Superior temporal gyrus (tissue), 1 donor: ENCODE measurements at regions not wholly inside any gene's neighbourhood (a gene's known extent, or its start where the extent isn't known, plus 50 kb on each side); places are given as distances from the start of the nearest gene placed in this dataset.

Experiments
- DNase-seq: peaks from one replicate; pipeline ENCODE4 v3.0.0-alpha.2; 2016; ENCODE audit errors: extremely low spot score

DNA sequence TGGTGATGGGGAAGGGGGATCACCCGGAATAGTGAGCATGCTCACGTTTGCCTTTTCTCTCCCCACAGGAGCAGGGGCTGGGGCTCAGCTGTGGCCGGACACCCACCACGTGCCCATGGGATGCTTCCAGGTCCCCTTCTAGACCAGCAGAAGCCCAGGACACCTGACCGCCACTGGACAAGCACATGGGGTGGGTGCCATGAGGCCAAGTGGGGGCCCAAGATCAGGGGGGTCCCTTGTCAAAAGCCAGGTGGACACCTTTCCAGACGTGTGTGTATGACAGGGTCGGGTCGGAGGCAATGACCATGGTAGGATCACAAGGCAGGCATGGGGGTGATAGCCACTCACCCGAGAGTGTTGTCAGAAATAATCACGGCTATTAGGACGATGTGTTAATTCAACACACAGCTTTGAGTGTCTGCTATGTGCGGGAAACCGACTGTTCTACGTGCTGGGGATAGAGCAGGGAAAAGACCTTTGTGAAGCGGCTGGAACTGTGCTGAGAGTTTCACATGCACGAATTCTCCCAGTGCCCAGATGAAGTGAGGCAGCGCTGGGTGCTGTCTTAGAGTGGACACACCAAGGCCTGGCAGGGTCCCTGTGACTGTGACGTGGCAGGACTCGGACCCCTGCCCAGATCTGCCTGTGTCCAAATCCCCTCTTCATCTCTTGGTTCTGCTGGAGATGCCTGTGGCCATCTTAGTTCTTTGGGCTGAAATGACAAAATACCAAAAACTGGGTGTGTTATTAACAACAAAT is 244.7 kb downstream of the NDUFA10 start:
- DNase-seq = no peak

DNA sequence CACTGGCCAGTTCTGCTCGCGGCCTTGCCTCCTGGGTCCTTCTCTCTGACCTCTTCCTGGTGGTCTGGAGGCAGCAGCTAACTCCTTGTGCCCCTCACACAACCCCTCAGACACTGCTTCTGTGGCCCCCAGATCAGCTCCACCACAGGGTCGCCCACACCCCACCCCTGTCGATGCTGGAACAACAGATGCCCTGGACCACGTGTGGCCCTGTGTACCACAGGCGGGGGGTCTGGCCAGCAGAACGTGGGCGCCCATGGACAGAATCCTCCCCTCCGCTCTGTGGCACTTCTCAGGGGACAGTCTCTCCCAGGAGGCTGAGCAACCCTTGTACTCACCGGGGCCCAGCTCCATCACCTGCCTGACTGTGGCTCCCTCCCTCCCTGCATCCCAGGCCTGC is 245.6 kb downstream of the NDUFA10 start:
- no peak for DNase-seq

DNA sequence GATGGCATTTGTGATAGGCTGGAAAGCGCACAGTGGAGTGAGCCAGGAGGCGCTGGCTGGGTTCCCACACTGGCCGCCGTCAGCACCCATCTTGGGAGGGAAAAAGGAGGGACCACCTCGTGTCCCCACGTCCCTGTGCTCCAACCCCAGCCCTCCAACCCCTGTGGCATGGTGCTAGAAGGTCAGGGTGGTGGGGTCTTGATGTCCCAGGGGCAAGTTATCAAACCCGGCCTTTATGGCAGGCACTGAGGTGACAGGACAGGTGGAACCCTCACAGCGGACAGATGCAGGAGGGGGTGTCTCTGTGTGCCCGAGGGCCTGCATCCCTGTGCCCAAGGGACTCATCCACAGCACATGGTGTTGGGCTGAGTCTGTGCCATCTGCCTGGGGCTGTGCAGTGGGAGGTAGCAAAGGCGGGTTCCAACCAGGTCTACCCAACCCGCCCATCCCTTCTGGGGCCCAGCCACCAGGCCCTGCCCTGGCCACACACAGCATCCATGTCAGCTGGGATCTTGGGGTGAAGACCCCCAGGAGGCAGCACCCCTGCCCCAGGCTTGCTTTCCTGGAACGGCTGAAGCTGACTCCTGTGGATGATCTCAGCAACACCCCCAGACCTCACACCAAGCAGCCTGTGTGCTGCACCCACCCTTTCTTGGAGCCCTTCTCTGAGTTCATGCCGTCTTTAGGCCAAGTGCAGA is 246.1 kb downstream of the NDUFA10 start:
- no peak for DNase-seq

DNA sequence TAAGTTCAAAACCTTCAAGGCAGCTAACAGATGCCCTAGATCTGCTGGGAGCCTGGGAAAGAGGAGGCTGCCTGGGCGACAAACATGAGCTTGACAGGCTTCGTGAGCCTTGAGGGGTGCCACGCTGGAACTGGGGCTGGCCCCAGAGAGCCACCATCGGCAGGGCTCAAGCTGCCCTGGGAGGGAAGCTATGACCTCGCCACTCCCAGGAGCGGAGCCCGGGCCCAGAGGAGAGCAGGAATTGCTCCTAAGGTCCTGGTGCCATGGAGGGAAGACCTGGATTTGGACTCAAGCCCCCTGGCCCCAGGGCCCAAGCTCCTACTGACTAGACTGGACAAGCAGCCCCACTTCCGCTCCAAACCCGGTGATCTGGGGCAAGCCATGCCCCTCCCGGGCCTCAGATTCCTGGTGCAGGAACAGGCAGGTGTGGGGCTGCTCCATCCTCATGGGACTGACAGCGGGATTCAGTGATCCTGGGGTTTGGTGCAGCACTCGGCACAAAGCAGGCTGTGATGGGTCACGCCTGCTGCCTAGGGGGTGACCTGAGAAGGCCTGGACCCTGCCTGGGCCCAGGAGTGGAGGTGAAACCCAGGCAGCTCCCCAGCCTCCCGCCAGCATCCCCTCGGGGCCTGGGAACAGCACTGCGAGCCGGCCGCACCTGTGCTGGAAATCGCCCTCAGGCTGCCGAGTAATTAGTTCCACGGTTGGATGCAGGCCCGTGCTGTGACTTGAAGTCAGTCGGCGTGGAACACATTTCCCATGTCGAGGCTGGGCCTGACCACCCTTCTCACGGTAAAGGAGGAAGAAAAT is 246.9 kb downstream of the NDUFA10 start:
- no peak for DNase-seq

DNA sequence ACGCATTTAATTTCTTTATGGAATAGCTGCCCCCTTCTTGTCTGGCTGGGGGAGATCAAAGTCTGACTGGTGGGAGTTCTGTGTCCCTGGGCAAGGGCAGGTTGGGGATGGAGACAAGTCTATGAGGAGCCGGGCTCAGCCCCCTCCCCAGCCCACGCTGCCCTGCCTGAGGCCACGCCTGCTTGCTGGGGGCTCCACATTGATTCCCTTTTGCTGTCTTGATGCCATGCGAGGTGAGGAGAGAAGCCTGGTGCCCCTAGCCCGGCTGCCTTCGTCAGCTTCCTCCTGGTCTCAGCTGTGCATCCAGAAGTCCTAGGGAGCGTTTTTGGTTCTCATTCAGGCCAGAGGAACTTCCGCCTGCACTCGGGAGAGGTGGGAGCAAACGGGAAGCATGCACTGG is 247.9 kb downstream of the NDUFA10 start:
- DNase-seq = no peak

DNA sequence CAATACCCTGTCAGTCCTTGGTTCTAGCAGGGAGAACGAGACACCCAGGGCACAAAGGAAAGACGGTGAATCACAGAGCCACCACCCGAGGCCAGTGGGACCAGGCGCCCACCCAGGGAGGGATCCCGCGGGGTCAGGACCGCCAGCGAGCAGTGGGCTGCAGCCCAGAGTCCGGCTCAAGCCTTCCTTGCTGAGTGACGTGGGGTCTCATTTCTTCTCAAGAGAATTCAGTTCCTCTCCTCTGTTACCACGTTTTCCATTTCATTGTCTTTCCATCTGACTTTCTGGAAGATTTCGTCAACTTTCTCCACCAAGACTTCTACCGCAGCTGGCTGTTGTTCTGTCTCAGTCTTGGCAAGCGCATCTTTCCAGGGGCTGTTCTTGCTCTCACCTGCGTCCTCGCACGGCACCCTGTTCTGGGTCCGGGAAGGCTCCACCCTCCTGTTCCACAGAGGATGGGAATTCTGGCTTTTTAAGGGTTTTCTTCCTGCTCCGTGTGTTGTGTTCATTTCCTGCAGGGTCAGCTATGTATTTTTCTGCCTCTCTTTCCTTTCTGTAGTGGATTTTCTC is 248.6 kb downstream of the NDUFA10 start:
- DNase-seq = no peak

DNA sequence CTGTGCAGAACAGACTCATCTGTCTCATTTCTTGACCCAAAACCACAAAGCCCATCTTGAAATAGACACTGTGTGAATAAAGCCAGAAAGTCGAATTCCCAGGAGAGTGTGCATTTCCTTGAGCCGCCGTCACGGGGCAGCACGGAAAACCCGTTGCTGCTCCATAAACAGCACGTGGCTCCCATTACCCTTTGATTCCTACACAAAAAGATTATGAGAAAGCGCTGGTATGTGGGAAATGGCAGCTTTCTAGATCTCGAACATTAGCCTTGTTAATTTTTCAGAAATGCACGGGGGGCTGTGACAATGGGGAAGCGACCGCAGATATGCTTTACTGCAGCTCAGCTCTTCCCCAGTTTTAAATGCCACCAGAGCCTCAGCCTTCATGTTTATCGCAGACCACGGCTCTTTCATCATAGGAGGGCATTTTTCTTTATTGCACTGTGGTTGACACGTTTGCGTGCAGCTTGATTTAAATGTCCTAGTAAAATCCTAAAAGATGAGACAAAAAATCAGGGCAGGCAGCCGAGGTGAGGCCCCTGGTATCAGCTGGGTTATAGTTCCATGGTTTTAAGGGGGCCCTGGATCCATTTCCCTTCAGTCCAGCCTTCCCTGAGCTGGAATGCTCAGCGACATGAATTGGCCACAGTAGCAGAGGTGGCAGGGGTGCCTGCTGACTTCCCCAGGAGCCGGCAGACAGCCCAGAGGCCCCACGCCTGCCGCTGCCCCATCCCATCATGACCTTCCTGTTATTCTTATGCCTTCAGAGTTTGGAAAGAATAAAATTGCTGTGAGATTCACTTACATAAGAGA is 249.3 kb downstream of the NDUFA10 start:
- no peak for DNase-seq

DNA sequence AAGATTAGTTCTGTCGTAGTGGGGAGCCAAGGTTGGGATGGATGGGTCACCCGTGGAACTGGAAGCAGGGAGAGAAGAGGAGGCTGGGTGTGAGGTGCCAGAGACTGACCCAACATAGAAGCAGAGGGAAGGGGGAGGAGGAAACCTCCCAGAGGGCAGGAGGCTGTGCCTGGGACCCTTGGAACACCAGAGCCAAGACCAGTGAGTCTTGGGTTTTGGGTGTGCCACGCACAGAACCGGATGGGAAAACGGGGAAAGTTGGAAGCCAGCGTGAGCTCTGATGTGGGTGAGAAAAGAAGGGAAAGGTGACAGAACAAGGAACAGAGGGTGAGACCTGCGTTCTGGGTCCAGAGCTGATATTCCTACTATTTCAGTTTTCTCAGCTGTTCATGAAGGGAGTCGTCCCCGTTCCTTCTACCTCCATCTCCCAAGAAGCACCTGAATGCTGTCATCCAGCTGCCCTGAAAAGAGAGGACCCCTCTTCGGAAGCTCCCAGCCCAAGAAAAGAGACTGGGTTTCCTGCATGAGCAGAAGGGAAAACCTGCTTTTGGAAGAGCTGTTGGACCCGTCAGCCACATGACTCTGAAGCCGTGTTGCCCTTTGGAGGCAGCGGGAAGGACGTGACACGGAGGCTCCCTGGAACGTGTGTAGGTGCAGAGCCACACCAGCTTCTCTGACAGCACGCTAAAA is 250.1 kb downstream of the NDUFA10 start:
- DNase-seq = no peak

DNA sequence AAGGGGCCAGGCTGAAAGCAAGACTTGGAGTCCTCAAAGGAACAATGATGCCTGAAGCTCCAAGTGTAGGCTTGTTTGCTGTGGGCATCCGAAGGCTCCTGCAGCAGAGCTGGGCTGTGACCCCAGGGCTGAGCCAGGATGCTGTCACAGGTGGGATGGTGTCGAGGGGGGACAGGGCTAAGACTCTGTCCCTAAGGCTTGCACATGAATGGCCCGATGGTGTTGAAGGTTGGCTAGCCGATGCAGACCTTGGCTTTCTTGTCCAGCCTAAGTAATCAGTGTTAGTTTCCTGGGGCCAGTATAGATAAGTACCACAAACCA is 251.0 kb downstream of the NDUFA10 start:
- no peak for DNase-seq

DNA sequence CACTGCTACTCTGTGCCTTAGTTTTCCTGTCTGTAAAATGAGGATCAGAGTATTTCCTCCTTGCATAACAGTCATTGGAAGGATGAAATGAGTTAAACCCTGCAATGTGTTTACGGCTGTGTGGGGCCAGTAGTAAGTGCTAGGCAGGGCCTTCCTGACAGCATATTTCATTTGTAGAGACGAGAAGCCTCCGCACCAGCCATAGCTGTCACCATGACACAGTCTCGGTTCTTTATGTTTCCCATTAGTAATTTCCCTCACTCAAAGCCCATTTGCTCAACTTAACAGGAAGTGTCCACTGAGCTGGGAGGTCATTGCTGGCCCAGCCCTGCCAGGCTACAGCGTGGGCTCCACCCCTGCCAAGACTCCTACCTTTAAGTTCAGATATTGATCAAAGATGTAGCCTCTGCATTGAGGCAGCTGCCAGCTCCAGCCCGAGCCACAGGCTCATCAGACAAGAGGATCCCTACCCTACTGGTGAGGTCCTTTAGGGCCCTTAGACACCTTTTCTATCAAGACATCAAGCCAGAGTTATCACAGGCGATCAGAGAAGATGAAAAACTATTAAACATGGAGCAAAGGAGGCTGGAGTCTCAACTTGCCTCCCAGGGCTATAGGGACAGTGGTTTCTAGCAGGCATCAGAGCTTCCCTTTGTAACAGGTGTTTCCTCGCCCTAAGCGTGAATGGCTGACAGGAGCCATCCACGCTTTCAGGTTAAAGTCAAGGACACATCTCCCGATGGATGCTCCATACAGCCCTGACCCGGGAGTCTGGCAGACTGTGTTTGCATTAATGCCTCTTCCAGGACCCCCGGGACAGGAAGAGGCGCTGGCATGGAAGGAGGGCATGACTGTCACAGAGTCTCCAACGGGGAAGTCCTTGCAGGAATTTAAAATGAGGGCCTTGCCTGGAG is 251.7 kb downstream of the NDUFA10 start:
- no peak for DNase-seq

DNA sequence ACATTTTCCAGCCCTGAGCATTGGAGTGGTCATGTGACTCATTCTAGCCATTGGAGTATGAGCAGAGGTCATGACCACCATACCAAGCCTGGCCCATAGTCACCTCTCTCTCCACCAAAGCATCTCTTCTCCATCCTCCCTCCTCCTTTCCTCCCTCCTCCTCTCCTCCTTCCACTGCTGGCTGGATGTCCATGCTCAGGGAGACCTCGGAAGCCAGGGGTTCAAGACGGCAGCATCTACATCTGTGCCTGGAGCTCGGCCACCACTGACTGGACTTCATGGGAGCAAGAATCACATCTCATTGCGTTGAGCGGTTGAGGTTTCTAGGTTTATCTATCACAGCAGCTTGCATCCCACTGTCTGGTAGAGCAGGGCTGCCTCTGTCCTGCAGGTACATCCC is 252.4 kb downstream of the NDUFA10 start:
- DNase-seq = no peak

DNA sequence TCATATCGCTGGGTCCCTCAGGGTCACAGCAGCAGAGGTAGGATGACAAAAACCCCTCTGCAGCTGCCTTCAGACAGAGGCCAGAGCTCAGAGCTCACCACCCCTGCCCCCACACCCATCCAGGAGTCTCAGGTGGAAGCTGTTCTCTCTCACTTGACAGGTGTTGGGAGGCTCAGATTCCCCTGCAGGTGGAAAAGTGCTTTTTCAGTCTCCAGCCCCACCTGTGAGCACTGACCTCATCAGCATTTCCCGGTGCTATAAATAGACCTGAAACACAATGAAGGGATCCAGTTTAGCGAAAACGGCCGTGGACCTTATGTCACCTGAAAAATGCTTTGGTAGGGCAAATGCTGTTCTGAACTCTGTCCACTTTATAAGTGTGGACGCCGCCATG is 254.9 kb downstream of the NDUFA10 start:
- DNase-seq = no peak

DNA sequence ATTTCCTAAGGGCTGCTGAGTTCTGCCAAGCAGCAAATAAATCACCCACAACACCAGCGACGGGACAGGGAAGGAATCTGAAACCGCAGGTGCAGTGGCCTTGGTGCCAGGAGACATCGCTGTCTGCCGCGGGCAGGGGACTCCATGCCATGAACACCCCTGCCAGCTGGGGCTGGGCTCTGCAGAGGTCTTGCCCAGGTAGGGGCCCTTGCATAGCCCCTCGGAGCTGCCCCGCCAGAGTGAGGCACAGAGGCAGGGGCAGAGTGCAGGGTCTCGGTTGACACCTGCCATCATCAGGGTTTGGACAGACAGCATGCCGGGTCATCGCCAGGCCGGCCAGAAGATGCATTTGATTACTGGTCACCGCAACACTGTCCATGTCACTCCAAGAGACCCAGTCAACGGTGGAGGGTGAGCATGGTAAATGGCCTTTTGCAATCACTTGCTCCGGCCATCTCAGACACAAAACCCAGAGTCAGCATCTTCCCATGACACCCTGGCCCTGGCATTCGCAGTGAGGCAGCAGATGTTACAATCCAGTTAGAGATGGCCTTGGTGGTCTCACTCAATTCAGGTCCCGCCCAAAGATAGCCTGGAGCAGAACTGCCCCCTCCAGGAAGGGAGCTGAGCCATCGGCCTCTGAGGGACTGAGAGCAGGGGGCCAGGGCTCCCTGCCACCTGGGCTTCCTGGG is 255.4 kb downstream of the NDUFA10 start:
- no peak for DNase-seq

DNA sequence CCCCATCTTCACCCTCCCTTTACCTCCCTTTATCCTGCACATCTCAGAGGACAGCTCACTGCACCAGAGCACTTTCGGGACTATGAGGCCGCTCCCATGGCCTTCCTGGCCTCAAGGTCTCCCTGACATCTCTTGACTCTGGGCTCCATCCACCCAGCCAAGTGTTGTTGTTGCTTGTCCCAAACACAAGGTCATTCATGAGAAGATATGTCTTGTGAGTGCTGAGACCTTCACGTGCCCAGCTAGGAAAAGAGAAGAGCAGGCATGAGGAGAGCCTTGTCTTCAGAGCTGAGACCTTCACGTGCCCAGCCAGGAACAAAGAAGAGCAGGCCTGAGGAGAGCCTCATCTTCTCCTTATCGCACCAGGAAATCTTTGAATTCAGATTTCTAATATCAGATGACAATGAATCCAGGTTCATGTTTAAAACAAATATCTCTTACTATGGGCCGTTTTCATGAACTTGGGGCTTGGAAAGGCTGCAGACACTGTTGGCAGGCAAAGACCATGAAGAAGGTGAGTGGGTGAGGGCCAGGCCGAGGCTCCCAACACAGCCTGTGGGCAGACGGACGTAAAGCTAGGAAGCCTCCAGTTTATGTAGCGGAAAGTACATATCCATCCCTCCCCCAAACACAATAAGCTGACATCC is 256.1 kb downstream of the NDUFA10 start:
- no peak for DNase-seq

DNA sequence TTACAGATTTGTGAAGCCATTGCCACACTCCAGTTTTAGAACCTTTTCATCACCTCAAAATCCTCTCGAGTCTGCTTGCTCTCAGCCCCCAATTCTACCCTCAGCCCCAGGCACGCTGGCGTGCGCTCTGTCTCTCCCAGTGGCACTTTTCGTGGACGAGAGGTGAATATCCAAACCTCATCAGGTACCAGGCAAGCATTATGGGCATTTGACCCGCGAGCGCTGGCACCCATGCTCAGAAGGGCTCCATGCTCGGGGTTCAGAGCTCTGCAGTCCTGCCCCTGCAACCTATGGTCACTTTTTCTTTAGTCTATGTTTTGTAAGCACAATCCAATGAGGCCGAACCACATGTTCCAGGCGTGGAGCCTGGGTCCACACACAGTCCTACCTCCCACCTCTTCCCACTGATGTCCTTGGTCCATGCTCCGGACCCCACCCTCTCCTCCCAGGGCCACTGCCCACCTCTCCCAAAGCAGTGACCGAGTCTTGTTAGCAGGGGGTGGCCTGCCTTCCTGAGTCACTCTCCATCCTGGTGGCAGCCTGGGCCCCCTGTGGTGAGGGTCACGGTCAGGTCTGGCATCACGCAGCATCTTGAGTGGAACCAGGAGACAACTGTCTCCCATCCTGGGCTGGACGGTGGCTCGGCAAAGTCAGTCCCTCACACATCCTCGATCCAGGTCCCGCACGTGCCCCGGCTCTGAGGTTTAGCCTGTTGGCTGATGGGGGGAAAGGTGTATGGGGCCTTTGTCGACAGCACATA is 256.9 kb downstream of the NDUFA10 start:
- DNase-seq = no peak

DNA sequence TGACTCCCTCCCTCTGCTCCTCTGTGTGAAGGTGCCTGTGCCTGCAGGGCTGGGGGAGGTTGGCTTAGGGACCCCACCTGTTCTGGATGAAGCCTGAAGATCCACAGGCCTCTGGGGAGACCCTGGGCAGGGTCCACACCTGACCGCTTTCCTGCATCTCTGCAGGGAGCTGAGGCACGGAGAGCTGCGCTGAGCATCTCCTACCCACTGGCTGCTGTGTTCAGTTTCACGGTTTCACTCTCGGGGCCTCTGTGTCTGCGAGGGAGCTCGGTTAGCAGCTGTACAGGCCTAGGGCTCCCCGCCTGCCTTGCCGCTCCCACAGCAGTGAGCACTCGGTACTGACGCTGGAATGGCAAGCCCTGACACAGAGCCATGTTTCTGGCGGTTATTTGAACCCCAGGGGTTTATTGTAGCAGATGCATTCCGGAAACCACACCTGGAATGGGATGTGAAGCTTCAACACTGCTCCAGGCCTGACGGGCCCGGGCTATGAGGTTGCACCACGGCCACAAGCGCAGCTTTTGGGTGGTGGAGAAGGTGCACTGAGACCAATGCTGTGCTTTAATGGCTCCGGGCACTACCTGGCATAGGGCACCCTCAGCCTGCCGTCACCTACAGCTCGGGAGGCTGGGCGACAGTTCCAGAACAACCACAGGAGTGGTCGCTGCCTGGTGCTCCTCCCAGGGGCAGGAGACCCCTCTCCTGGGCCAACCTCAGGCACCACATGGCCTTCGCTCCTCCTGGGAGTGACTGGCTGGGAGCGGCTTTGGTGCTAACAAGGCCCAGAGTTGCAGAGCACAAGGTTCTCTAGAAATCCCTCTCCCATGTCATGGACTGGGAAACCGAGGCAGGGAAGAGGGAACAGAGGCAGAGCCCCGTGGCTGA is 257.9 kb downstream of the NDUFA10 start:
- DNase-seq = no peak

DNA sequence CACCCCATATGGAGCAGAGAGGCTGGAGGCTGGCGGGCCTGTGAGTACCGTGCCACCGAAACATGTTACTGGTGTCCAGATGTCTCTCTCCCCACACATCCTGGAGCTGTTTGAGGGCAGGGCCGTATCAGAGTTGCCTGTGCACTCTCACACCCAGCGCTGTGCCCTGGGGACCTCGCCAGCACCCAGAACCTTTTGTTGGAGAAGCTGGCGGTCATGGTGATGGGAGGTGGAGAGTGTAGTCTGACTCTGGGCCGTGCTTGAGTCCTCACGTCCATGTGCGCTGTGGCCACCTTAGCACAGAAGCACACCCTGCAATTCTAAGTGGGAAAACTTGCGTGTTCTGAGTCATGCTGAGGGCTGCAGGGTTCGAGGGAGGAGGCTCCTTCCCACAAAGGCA is 259.2 kb downstream of the NDUFA10 start:
- no peak for DNase-seq
